ENCODE measurements at regions not wholly inside any gene's neighbourhood (a gene's known extent, or its start where the extent isn't known, plus 50 kb on each side); places are given as distances from the start of the nearest gene placed in this dataset.

DNA sequence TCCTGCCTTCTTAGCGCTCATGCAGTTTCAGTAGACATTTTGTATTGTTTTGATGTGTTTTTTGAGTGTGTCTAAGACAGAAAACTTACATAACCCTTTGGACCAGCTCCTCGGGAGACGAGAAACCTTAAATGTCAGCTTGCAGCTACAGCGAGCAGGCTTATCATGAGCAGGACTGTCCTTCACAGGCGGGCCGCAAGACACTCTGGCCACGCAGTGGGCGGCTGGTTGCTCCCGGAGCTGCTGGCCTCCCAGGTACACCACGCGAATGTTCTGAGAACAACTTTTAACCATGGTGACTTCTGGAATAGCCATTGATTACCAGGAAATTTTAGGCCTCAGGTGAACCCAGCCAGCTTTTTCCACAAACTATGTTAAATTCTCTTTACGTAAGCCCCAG is 164.1 kb upstream of the DIO3 start:
- no peak overlapping the region for H3K4me2 ChIP-seq (ENCODE audit: low read depth, low read length, poor library complexity, severe bottlenecking)
- H3K9me2 ChIP-seq (replicated peaks; ENCODE audit: insufficient read depth, low read length), result no peaks in the 10 kb centered on the region
- no peaks in the 10 kb centered on the region for H3K27me3 ChIP-seq (ENCODE audit: low read length)
- no peaks in the 10 kb centered on the region for H3F3A ChIP-seq (ENCODE audit: insufficient read depth)
- H3K9ac ChIP-seq (ENCODE audit: low read length), result no peak overlapping the region
- H3K36me3 ChIP-seq (ENCODE audit: low read length), result no peaks in the 10 kb centered on the region
- no peak overlapping the region for H3K27ac ChIP-seq (ENCODE audit: low read depth, low read length)
- H4K20me1 ChIP-seq (ENCODE audit: low read depth, low read length), result no peaks in the 10 kb centered on the region
- H3K9me3 ChIP-seq (ENCODE audit: insufficient read depth, low read length), result no peaks in the 10 kb centered on the region
- H3K79me2 ChIP-seq (ENCODE audit: insufficient read depth, low read length), result no peaks in the 10 kb centered on the region
- no peak overlapping the region for H3K4me3 ChIP-seq (ENCODE audit: insufficient read depth, low read length, poor library complexity, severe bottlenecking)
- TF ChIP-seq EZH2phosphoT487 (conservative IDR thresholded peaks at IDR 0.05; ENCODE audit: low read length), result no peak
- TF ChIP-seq, protein P1, sequence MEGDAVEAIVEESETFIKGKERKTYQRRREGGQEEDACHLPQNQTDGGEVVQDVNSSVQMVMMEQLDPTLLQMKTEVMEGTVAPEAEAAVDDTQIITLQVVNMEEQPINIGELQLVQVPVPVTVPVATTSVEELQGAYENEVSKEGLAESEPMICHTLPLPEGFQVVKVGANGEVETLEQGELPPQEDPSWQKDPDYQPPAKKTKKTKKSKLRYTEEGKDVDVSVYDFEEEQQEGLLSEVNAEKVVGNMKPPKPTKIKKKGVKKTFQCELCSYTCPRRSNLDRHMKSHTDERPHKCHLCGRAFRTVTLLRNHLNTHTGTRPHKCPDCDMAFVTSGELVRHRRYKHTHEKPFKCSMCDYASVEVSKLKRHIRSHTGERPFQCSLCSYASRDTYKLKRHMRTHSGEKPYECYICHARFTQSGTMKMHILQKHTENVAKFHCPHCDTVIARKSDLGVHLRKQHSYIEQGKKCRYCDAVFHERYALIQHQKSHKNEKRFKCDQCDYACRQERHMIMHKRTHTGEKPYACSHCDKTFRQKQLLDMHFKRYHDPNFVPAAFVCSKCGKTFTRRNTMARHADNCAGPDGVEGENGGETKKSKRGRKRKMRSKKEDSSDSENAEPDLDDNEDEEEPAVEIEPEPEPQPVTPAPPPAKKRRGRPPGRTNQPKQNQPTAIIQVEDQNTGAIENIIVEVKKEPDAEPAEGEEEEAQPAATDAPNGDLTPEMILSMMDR (IDR thresholded peaks at IDR 0.05; ENCODE audit: insufficient read depth, low read length, poor library complexity, severe bottlenecking), result no peak
- no peak overlapping the region for H2AFZ ChIP-seq (ENCODE audit: low read depth, low read length, severe bottlenecking)

DNA sequence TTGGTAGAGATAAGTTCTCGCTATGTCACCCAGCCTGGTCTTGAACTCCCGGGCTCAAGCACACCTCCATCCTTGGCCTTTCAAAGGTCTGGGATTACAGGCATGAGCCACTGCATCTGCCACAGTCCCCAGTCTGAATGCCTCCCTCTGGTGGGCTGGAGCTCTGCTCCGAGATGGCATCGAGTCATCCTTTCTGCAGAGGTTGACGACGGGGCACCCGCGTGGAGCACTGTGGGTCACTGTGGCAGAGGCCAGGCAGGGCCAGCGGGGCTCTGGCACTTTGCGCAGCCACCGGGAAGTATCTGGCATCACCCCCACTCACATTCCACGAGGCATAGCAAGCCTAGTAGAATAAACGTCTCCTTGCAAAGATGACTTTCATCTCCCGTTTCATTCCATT is 163.3 kb upstream of the DIO3 start:
- H3K36me3 ChIP-seq (ENCODE audit: low read length), result no peaks in the 10 kb centered on the region
- H3K27me3 ChIP-seq (ENCODE audit: low read length), result no peaks in the 10 kb centered on the region
- no peaks in the 10 kb centered on the region for H3K9me3 ChIP-seq (ENCODE audit: insufficient read depth, low read length)
- no peak overlapping the region for H2AFZ ChIP-seq (ENCODE audit: low read depth, low read length, severe bottlenecking)
- H3K79me2 ChIP-seq (ENCODE audit: insufficient read depth, low read length), result no peaks in the 10 kb centered on the region
- no peak overlapping the region for H3K27ac ChIP-seq (ENCODE audit: low read depth, low read length)
- no peaks in the 10 kb centered on the region for H3K9me2 ChIP-seq (replicated peaks; ENCODE audit: insufficient read depth, low read length)
- H3K9ac ChIP-seq (ENCODE audit: low read length), result no peak overlapping the region
- no peak overlapping the region for H3K4me3 ChIP-seq (ENCODE audit: insufficient read depth, low read length, poor library complexity, severe bottlenecking)
- TF ChIP-seq EZH2phosphoT487 (conservative IDR thresholded peaks at IDR 0.05; ENCODE audit: low read length), result no peak
- TF ChIP-seq, protein P1 (IDR thresholded peaks at IDR 0.05; ENCODE audit: insufficient read depth, low read length, poor library complexity, severe bottlenecking), result no peak
- no peak overlapping the region for H3K4me2 ChIP-seq (ENCODE audit: low read depth, low read length, poor library complexity, severe bottlenecking)
- no peaks in the 10 kb centered on the region for H3F3A ChIP-seq (ENCODE audit: insufficient read depth)
- H4K20me1 ChIP-seq (ENCODE audit: low read depth, low read length), result no peaks in the 10 kb centered on the region

DNA sequence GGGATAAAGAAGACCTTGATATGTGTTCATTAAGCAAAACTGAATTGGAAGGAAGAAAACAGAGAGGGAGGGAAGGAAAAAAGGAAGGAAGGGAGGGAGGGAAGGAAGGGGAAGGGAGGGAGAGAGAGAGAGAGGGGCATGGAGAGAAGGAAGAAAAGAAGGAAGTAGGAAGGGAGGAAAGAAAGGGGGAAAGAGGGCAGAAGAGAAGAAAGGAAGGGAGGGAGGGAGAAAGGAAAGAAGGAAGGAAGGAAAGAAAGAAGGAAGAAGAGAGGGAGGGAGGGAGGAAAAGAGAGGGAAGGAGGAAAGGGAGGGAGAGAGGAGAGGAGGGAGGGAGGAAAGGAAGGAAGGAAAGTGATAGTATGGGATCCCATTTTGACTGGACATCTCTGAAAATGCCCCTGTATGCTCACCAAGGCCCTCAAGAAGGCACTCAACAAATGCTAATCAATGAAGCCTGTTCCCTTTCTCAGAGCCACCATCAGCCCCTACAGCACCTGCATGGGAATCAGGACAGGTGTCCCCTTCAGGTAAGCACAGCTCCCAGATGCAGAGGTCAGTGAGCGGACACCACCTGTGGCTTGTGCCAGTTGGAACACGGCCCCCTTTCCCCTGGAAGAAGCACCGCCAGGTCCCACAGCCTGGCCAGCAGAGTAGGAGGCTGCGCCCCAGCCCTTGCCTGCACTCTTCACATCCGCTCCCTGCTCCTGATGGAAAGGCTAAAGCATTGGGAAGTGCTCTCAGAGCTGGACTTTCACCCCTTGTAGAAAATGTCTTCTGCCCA is 161.4 kb upstream of the DIO3 start:
- no peaks in the 10 kb centered on the region for H3K9me3 ChIP-seq (ENCODE audit: insufficient read depth, low read length)
- H3K36me3 ChIP-seq (ENCODE audit: low read length), result no peaks in the 10 kb centered on the region
- H3F3A ChIP-seq (ENCODE audit: insufficient read depth), result no peaks in the 10 kb centered on the region
- no peaks in the 10 kb centered on the region for H4K20me1 ChIP-seq (ENCODE audit: low read depth, low read length)
- no peaks in the 10 kb centered on the region for H3K79me2 ChIP-seq (ENCODE audit: insufficient read depth, low read length)
- H3K9me2 ChIP-seq (replicated peaks; ENCODE audit: insufficient read depth, low read length), result no peaks in the 10 kb centered on the region
- H3K4me3 ChIP-seq (ENCODE audit: insufficient read depth, low read length, poor library complexity, severe bottlenecking), result no peak overlapping the region
- no peak overlapping the region for H3K27ac ChIP-seq (ENCODE audit: low read depth, low read length)
- TF ChIP-seq EZH2phosphoT487 (conservative IDR thresholded peaks at IDR 0.05; ENCODE audit: low read length), result no peak
- TF ChIP-seq, protein P1 (IDR thresholded peaks at IDR 0.05; ENCODE audit: insufficient read depth, low read length, poor library complexity, severe bottlenecking), result no peak
- no peak overlapping the region for H2AFZ ChIP-seq (ENCODE audit: low read depth, low read length, severe bottlenecking)
- no peak overlapping the region for H3K9ac ChIP-seq (ENCODE audit: low read length)
- no peaks in the 10 kb centered on the region for H3K27me3 ChIP-seq (ENCODE audit: low read length)
- H3K4me2 ChIP-seq (ENCODE audit: low read depth, low read length, poor library complexity, severe bottlenecking), result no peak overlapping the region
